ENCODE measurements at regions not wholly inside any gene's neighbourhood (a gene's known extent, or its start where the extent isn't known, plus 50 kb on each side); places are given as distances from the start of the nearest gene placed in this dataset.

DNA sequence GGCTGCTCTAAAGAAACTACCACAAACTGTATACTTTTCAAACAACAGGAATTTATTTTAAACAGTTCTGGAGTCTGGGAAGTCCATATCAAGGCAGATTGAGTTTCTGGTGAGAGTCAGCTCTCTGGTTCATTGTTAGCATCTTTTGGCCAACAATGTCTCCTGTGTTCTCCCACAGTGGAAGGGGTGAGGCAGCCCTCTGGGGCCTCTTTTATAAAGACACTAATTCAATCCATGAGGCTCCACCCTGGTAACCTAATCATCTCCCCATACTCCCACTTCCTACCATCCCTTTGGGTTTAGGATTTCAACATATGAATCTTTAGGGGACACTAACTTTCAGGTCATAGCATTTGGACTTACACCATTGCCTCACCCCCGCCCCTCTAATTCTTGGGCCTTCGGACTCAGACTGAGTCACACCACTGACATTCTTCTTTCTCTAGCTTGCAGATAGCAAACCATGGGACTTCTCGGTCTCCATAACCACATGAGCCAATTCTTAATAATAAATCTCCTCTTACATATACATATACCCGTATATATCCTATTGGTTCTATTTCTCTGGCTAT is 64.3 kb upstream of the ANTXRL start:
- DNase-seq (ENCODE audit: low read depth) = no peak
- TF ChIP-seq, protein P1, sequence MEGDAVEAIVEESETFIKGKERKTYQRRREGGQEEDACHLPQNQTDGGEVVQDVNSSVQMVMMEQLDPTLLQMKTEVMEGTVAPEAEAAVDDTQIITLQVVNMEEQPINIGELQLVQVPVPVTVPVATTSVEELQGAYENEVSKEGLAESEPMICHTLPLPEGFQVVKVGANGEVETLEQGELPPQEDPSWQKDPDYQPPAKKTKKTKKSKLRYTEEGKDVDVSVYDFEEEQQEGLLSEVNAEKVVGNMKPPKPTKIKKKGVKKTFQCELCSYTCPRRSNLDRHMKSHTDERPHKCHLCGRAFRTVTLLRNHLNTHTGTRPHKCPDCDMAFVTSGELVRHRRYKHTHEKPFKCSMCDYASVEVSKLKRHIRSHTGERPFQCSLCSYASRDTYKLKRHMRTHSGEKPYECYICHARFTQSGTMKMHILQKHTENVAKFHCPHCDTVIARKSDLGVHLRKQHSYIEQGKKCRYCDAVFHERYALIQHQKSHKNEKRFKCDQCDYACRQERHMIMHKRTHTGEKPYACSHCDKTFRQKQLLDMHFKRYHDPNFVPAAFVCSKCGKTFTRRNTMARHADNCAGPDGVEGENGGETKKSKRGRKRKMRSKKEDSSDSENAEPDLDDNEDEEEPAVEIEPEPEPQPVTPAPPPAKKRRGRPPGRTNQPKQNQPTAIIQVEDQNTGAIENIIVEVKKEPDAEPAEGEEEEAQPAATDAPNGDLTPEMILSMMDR (IDR thresholded peaks at IDR 0.05; ENCODE audit: insufficient read depth, low read depth, low read length, missing control alignments) = no peak
- H3K4me3 ChIP-seq (ENCODE audit: low read length) = no peak overlapping the region

DNA sequence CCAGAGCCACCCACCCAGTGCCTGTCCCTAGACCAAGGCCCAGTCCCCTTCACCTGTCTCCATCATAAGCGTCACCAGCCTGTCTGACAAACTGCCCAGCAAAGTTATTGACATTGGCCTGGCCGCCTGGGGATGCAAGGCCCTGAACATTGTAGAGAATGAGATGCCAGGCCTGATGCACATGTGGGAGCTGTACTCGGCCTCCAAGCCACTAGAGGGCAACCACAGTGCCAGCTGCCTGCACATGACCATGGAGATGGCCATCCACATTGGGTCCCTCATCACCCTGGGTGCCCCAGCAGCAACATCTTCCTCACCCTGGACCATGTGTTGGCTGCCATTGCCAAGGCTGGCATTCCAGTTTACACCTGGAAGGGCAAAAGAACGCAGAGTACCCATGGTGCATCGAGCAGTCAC is 63.7 kb upstream of the ANTXRL start:
- no peak for DNase-seq (ENCODE audit: low read depth)
- TF ChIP-seq, protein P1 (IDR thresholded peaks at IDR 0.05; ENCODE audit: insufficient read depth, low read depth, low read length, missing control alignments) = peak; percentile 25
- no peak overlapping the region for H3K4me3 ChIP-seq (ENCODE audit: low read length)

DNA sequence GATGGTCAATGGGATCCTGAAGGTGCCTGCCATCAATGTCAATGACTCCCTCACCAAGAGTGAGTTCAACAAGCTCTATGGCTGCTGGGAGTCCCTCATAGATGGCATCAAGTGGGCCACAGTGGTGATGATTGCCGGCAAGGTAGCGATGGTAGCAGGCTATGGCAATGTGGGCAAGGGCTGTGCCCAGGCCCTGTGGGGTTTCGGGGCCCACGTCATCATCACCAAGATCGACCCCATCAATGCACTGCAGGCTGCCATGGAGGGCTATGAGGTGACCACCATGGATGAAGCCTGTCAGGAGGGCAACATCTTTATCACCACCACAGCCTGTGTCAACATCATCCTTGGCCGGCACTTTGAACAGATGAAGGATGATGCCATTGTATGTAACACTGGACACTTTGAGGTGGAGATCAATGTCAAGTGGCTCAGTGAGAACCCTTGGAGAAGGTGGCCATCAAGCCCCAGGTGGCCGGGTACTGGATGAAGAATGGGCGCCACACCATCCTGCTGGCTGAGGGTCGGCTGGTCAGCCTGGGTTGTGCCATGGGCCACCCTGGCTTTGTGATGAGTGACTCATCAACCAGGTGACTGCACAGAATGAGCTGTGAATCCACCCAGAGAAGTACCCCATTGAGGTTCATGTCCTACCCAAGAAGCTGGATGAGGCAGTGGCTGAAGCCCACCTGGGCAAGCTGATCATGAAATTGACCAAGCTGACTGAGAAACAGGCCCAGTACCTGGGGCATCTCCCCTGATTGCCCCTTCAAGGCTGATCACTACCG is 63.0 kb upstream of the ANTXRL start:
- H3K4me3 ChIP-seq (ENCODE audit: low read length) = no peak overlapping the region
- no peak for DNase-seq (ENCODE audit: low read depth)
- TF ChIP-seq, protein P1 (IDR thresholded peaks at IDR 0.05; ENCODE audit: insufficient read depth, low read depth, low read length, missing control alignments) = no peak

DNA sequence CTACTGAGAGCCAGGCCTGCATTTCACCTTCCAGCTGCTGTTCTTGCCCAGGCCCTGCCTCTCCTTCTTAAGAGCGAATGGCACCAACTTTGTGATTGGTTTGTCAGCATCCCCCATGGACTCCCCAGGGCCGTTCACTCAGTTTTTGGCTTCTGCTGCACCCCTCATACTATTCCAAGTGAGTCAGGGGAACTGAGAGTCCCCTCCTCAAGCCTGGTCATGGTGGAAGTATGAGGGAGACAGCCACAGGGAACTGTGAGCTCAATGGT is 62.4 kb upstream of the ANTXRL start:
- DNase-seq (ENCODE audit: low read depth) = no peak
- H3K4me3 ChIP-seq (ENCODE audit: low read length) = no peak overlapping the region
- TF ChIP-seq, protein P1 (IDR thresholded peaks at IDR 0.05; ENCODE audit: insufficient read depth, low read depth, low read length, missing control alignments) = no peak

DNA sequence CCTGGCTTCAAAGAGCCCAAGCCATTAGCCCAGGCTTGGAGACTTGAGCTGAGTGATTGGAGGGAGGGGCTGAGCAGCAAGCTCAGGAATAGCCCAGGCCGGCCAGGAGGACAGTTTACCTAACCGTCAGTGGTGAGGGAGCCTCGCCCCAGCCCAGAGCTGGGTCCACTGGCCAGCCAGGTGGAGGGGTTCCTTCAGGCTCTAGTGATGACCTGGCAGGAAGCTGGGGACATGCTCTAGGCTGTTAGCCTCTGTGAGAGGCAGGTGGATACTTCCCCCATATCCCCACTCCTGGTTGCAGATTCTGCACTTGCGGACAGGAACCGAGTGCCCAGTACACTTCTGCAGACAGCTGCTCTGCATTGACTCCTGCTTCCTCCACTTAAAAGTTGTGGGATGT is 61.2 kb upstream of the ANTXRL start:
- DNase-seq (ENCODE audit: low read depth) = no peak
- TF ChIP-seq, protein P1 (IDR thresholded peaks at IDR 0.05; ENCODE audit: insufficient read depth, low read depth, low read length, missing control alignments) = no peak
- H3K4me3 ChIP-seq (ENCODE audit: low read length) = no peak overlapping the region

DNA sequence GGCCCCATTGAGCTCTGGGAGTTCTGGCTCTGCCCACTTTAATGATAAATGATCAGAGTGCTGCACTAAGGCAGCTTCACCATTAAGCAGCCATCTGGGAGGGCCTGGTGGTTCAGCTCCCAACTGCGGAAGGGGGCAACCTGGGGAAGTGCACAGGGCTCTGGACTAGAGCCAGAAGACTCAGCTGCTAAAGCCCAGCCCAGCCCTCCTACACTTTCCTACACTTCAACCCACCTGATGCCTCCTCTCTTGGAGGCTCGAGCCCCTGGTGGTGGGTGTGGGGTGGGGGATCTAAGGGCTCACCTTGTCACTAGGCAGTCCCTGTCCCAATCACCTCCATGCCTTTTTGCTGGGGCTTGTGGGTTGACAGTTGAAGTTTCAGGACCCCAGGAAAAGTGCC is 60.6 kb upstream of the ANTXRL start:
- H3K4me3 ChIP-seq (ENCODE audit: low read length) = no peak overlapping the region
- DNase-seq (ENCODE audit: low read depth) = no peak
- TF ChIP-seq, protein P1 (IDR thresholded peaks at IDR 0.05; ENCODE audit: insufficient read depth, low read depth, low read length, missing control alignments) = no peak
